Stimulated activated CD4-positive, alpha-beta T cell treated with anti-CD3 and anti-CD28 coated beads, Interleukin-15, amount 100 ng/mL, for 24 hours (primary cell): ENCODE measurements at regions not wholly inside any gene's neighbourhood (a gene's known extent, or its start where the extent isn't known, plus 50 kb on each side); places are given as distances from the start of the nearest gene placed in this dataset.

Source experiments
- DNase-seq: peaks from one replicate; pipeline ENCODE4 v3.0.0-alpha.2; 2020

- DNase-seq: no peak
Measured at GRCh38 chr10:33529234-33529633, 194.8 kb upstream of the NRP1 start.

- no peak for DNase-seq
Measured at GRCh38 chr10:33524966-33525365, 190.5 kb upstream of the NRP1 start.

GRCh38 chr10:33524041-33524440 is 189.6 kb upstream of the NRP1 start:
- DNase-seq: no peak

- no peak for DNase-seq
Measured at GRCh38 chr10:33523236-33523792, 188.8 kb upstream of the NRP1 start.

GRCh38 chr10:33521904-33522303 is 187.4 kb upstream of the NRP1 start:
- DNase-seq: no peak

- DNase-seq: no peak
Measured at GRCh38 chr10:33521062-33521461, 186.6 kb upstream of the NRP1 start.

GRCh38 chr10:33520223-33520622 is 185.8 kb upstream of the NRP1 start:
- DNase-seq: no peak

GRCh38 chr10:33519130-33519860 is 184.8 kb upstream of the NRP1 start:
- DNase-seq: no peak

GRCh38 chr10:33510206-33510605 is 175.7 kb upstream of the NRP1 start:
- DNase-seq: no peak

- peak; percentile 51 for DNase-seq
Measured at GRCh38 chr10:33509231-33509831, 174.9 kb upstream of the NRP1 start.

GRCh38 chr10:33507662-33508425 is 173.4 kb upstream of the NRP1 start:
- no peak for DNase-seq

- DNase-seq: no peak
Measured at GRCh38 chr10:33506838-33507661, 172.6 kb upstream of the NRP1 start.

GRCh38 chr10:33506391-33506790 is 171.9 kb upstream of the NRP1 start:
- DNase-seq: no peak

GRCh38 chr10:33501161-33501560 is 166.7 kb upstream of the NRP1 start:
- no peak for DNase-seq

- no peak for DNase-seq
Measured at GRCh38 chr10:33498391-33498891, 164.0 kb upstream of the NRP1 start.

GRCh38 chr10:33497338-33497737 is 162.9 kb upstream of the NRP1 start:
- DNase-seq: no peak

- DNase-seq: no peak
Measured at GRCh38 chr10:33496096-33496495, 161.6 kb upstream of the NRP1 start.

GRCh38 chr10:33494694-33495265 is 160.3 kb upstream of the NRP1 start:
- no peak for DNase-seq

- DNase-seq: no peak
Measured at GRCh38 chr10:33493978-33494377, 159.5 kb upstream of the NRP1 start.

- no peak for DNase-seq
Measured at GRCh38 chr10:33493497-33493896, 159.0 kb upstream of the NRP1 start.

- DNase-seq: no peak
Measured at GRCh38 chr10:33492701-33493345, 158.4 kb upstream of the NRP1 start.
